Superior temporal gyrus (tissue), 1 donor: ENCODE measurements at regions not wholly inside any gene's neighbourhood (a gene's known extent, or its start where the extent isn't known, plus 50 kb on each side); places are given as distances from the start of the nearest gene placed in this dataset.

Source experiments
- DNase-seq: peaks from one replicate; pipeline ENCODE4 v3.0.0-alpha.2; 2016; ENCODE audit errors: extremely low spot score

DNA sequence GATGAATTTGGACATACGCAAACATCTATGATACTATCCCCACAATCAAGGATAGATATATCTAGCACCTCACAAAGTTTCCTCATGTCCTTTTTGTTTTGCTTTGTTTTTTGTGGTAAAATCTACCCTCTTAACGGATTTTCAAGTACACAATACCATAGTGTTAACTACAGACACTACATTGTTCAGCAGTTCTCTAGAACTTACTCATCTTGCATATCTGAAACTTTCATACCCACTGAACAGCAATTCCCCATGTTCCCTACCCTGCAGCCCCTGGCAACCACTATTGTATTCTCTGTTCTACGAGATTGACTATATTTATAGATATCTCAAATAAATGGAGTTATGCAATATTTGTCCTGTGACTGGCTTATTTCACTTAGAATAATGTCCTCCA lies 58.1 kb upstream of the TJP1 start:
- DNase-seq, result no peak

DNA sequence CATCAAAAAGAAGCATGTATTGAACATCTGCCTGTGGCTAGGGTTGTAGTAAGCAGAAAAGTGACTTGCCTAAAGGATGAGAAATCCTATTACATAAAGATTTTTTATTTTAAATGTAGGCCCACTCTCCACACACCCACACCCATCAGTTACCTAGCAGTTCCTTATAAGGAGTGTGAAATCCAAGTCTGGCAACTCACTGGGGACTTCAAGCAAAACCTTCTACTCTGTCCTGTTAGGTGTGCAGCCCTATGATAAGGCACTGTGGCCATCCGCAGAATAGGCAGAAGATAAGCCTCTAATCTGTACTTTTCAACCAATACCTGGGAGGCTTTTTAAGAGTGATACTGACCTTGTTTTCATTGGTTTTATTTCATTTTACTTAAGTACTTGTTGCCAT lies 52.7 kb upstream of the TJP1 start:
- DNase-seq, result no peak

DNA sequence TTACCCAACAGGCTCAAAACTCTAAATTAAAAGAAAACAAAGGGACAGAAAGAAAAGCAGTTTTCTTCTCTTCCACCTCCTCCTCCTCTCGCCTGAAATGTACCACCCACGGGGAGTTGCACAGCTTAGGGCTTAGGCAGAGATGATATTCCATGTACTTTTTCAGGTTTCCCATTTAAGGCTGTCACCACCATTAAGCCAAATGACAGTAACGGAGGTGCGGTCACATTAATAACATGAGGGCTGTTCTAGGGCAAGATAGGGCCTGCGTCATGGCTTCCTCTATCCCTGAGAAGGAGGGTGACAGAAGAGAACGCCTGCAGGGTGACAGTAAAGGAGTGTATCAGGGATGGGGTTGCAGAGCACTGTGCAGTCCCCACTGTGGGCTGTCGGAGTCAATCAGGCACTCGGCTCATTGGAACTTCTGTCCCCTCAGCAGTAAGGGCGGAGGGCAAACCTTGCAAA lies 51.7 kb upstream of the TJP1 start:
- no peak for DNase-seq

DNA sequence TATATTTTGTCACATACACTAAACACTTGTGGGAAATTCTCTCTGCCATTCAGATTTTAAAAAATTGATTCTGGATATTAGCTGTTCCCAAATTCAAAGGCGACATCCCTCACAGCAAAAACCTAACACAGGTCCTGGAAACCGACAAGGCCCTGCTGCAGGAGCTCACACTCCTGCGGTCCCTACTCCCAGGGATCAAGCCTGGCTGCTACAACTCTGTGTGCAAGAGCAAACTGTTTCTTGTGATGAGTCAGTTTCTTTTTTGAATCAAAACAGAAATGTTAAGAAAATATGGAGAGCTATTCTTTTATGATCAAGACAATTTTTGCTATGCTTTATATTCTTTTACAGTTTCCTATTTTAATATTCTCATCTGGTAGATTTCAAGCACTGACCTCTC lies 51.0 kb upstream of the TJP1 start:
- no peak for DNase-seq

DNA sequence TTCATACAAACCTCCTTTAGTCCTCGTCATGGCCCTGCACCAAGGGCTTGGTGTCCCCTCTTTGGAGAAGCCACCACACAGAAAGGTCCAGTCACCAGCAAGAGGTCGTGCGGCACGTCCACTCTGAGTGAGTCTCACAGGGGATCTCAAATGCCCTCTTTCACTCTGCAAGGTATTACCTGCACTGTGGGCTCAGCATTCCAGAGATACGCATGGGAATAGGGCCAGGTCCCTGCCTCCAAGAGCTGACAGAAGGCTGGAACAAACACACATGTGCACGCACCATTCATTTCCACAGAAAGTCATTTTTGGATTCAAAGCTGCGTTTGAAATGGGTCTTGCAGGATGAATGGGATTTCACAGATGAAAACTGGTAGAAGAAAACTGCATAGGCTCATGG lies 50.4 kb upstream of the TJP1 start:
- DNase-seq, result no peak
